GM18502 (cell line): ENCODE measurements at regions not wholly inside any gene's neighbourhood (a gene's known extent, or its start where the extent isn't known, plus 50 kb on each side); places are given as distances from the start of the nearest gene placed in this dataset.

Experiments used
- ATAC-seq: cut with Tn5 transposase; IDR thresholded peaks from one replicate; pipeline ENCODE4 v1.9.1; 2021; ENCODE audit warnings: mild to moderate bottlenecking; ENCODE audit not compliant: unreplicated experiment, poor library complexity

DNA sequence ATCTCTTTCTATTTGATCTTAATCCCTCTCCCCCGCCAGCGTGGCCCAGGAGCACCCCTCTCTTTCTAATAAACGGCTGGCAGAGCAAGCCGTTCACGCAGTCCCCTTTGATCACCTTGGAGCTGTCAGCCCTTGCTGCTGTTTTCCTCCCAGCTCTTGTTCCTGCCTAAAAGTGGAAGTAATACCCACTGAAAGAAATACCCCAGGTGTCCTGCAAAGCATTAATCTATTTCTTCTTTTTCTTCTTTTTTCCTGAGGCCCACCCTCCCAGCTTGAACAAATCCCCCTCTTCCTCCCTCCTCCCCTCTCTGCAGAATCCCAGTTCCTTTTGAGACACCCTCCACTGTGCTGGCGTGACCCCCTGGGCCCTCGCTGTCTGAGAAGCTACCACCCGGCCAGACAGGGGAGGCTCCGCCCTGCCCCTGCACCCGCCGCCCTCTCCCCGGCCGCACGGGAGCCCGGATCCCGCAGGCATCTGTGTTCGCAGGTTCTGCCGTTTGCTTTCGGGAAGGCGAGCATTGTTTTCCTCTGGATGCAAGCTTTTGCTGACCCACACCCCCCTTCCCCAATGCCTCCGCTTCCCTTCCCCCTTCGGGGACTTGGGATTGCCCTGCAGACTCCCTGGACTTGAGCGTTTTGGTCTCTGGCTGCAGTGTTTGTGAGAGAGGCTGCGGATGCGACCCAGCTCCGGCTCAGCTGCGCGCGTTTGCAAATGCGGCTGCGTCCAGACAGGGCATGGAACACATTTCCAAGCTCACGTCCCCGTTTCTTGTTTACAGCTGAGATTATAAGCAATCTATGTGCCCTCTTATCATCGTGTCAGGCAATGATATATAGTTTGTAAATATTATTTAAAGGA is 631.5 kb downstream of the NYAP2 start:
- peak; percentile 70 for ATAC-seq

- ATAC-seq = no peak
Measured at GRCh38 chr2:226030369-226030768, 630.9 kb downstream of the NYAP2 start.

DNA sequence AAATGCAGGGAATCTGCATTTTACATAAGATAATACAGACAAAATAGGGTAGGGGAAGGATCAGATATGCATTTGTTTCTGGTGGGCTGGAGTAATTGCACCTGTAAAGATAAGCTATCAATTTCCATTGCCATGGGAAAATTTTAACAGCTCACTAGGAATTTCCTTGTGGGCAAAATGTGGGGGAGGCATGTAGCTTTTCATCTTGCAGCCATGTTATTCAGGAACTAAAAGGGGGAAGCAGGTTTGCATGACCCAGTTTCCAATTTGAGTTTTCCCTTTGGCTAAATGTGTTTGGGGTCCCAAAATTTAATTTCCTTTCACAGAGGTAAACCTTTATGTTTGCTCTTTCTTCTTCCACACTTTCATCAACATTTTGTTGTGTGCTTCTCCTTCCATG is 624.4 kb downstream of the NYAP2 start:
- ATAC-seq = no peak

- ATAC-seq = no peak
Measured at GRCh38 chr2:226023383-226023782, 623.9 kb downstream of the NYAP2 start.

- ATAC-seq = no peak
Measured at GRCh38 chr2:226020956-226021355, 621.4 kb downstream of the NYAP2 start.

DNA sequence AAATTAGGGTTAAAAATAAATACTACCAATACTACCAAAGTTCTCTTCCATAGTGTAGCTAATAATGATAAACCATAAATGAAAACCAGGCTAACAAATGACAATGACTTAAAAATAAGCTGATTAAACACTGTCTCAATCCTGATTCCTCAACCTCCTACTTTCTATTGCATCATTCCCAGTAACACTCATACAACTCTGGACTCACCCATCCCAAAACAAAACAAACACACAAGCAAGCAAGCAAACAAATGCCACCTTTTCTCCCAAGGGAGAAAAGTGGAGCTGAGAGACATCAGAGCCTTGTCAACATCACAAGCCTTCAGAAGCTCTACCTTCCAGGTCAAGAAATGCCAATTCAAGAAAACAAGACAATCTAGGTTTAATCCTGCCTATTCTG is 620.7 kb downstream of the NYAP2 start:
- no peak for ATAC-seq

- ATAC-seq = no peak
Measured at GRCh38 chr2:226018641-226019040, 619.1 kb downstream of the NYAP2 start.

- no peak for ATAC-seq
Measured at GRCh38 chr2:226017537-226017936, 618.0 kb downstream of the NYAP2 start.

- no peak for ATAC-seq
Measured at GRCh38 chr2:226017107-226017506, 617.6 kb downstream of the NYAP2 start.

DNA sequence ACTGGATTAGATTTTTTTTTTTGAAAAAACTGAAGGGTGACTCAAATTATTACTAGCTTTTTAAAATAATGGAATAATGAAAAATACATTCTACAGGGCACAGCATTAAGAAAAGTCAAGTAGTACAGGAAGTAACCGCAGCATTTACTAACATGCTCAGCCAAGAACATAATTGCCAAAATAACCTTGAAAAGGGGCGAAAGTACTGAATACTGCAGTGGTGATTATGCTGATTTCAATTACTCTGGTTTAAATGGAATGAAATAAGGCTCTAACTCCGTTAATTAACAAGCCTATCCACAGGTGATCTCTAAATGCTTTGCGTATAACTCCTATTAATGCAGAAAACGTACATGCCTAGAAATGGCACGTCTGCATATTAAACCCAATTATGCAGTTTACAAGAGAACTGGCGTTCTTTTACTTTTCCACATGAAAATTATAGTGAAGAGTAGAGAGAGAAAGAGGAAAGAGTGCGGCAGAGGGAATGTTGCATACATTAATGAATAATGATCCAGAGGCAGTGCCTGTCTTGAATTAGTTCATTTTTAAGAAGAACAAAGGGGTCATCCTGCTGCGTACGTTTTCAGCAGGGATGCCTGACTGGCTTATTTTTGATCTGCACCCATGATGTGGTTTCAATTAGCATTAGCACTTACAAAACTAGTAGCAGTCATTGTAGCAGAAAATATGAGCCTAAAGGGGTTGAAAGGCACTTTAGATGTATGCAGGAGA is 612.4 kb downstream of the NYAP2 start:
- ATAC-seq = no peak

DNA sequence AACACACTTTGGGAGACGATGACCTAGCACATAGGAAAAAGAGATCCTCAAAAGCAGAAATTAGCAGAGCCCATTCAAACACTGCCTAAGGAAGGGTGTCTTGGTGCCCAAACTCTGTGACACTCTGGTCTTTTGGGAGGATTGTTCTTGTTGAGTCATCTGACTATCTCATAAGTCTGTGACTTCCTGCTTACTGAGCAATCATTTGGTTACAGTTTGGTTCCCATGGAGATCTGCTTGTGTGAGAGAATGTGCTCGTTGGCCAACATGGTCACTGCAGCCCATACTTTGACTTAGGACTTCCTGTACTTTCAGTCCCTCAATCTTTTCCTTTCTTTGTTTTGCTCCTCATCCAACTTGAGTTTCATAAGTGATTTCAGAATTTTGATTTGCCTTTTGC is 602.9 kb downstream of the NYAP2 start:
- ATAC-seq = peak; percentile 62

- ATAC-seq = no peak
Measured at GRCh38 chr2:226001716-226002115, 602.2 kb downstream of the NYAP2 start.

DNA sequence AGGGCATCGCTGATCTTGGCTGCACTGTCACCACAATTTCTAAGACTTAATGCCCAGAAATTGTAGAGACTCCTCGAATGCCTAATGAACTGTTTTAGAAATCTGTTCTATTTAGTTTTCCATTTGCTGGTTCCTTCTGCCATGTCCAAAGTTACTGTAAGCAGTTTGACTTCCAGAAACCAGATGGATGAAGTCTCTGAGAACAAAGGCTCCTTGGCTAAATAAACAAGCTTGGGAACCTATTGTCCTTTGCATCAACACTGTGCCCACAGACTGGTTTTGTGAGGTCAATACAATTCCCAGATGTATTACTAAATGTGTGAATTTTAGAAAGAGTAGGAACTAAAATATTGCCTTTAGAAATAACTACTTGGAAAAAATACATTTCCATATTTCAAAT is 600.2 kb downstream of the NYAP2 start:
- no peak for ATAC-seq

- ATAC-seq = no peak
Measured at GRCh38 chr2:225998653-225999052, 599.1 kb downstream of the NYAP2 start.

- no peak for ATAC-seq
Measured at GRCh38 chr2:225998116-225998515, 598.6 kb downstream of the NYAP2 start.

GRCh38 chr2:225996462-225996828 is 596.9 kb downstream of the NYAP2 start:
- no peak for ATAC-seq

DNA sequence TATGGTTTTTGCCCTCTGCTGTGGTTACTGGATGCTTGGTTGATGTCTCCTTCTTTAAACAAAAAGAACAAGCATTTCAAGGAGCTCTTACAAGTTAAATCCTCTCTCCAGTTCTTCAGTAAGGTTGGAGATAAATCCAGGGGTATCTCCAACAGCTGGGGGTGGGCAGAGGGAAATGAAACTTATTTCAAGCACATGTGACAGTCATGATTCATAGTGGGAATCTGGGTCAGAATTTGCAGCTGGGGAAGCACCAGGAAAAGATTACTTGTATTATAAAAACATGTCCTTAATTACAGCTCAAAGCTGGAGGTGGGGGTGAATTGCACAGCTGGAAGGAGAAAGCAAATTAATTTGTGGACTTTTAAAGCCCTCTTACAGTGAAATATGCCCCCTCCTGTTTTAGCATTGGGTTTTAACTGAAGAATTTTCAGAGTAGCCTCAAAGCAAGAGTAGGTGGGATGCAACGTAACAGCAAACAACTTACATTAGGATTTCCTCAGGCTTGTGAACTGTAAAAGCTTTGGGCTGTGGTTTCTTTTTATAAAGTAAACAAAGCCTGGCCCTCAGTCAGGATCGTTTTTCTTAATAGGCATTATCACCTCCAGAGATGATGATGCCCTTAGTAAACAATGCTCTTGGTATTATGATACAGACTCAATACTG is 596.4 kb downstream of the NYAP2 start:
- ATAC-seq = no peak

- no peak for ATAC-seq
Measured at GRCh38 chr2:225994748-225995405, 595.4 kb downstream of the NYAP2 start.

GRCh38 chr2:225993430-225993829 is 593.9 kb downstream of the NYAP2 start:
- ATAC-seq = no peak

GRCh38 chr2:225989809-225990208 is 590.3 kb downstream of the NYAP2 start:
- no peak for ATAC-seq

- ATAC-seq = no peak
Measured at GRCh38 chr2:225980372-225980771, 580.9 kb downstream of the NYAP2 start.
